ENCODE measurements at regions not wholly inside any gene's neighbourhood (a gene's known extent, or its start where the extent isn't known, plus 50 kb on each side); places are given as distances from the start of the nearest gene placed in this dataset.

DNA sequence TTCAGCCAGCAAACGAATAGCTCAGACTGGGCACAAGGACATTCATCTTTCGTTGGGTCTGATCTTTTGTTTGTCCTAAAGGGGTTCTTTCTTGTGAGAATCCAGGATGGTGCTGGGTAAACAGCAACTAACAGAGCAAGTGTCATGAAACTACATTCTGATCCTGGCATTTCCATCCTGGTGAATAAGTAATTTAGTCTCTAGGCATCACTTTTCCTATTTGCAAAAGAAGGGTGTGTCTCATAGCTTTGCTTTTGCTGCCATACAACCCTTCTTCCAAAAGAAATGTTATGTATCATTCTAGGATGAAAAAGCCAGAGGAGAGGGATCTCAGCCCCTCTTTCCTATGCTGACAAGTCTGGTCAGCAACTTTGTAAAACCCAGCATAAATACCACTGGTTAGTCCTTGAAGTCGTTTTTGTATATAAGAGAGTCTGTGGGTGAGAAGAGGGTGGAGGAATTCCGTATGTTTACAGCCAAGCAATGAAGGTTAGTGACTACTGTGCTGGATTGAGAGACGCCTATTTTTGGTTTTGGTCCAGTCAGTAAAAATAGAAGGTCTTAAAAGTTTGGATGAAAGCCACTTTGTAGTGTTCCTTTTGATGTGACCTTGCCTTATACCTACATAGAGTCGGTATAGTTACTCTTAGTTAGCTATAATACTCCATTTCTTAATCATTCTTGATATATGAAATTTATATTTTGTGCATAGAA is 88.4 kb upstream of the SLC25A13 start:
- DNase-seq (ENCODE audit: low read depth, low spot score), result no peak

DNA sequence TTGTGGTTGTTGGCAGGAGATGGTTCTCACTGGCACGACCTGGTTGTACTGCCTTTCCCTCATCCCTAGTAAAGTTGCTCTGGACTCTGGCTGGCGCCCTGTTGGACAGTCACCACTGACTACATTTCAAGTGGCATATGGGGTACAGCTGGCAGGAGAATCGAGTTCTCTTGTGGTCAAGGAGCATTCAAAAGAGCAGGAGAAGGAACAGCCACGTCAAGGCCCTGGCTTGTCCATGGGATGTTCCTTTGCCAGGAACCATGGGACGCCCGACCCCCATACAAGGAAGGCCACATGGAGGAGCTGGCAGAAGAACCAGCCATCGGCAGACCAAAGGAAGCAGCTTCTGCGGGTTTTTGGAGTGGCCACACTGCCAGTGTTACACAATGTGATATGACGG is 87.0 kb upstream of the SLC25A13 start:
- DNase-seq (ENCODE audit: low read depth, low spot score), result no peak

DNA sequence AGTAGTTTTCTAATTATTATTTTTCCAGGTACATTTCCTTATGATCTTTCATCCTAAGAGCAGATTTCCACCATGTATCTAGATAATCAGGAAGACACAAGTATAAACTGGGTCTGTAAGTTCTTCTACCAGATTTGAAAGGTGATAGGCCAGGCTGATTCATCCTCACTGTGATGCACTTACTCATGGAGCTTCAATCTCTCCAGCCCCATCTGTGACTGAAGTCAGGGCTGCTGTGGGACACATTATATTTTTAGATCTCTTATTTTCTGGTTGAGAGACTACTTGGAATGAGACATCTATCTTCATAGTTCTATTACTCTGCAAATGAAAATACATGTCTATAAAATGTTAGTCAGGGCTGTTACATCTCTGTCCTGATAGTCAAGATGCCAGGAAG is 85.5 kb upstream of the SLC25A13 start:
- no peak for DNase-seq (ENCODE audit: low read depth, low spot score)

DNA sequence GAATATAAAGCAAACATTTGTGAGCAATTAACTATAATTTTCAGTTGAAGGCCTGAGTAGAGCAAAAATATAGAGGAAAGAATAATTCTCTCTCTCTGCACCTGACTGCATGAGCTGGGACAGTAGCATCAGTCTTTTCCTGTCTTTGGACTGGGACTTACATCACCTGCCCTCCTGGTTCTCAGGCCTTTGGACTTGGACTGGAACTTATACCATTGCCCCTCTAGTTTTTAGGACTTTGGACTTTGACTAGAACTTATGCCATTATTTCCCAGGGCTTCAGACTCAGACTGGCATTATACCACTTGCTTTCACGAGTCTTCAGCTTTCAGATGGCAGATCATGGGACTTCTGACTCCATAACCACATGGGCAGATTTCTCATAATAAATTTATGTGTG is 81.0 kb upstream of the SLC25A13 start:
- DNase-seq (ENCODE audit: low read depth, low spot score), result no peak

DNA sequence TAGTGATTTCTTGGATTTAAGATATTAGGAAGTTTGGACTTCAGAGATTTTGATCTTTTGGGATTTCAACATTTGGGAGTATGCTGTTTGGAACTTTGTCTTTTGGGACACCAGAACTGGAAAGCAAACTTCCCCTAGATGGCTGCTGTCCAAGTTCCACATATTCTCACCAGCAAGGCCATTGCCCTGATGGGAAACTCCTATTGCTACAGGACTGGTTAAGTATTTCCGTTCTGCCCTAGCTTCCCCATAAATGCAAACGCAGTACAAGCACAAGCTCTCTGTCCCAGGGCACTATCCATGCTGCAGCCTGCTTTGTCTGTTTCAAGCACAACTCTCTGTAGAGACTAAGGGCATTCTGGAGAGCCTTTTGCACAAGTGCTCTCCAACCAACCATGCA is 79.3 kb upstream of the SLC25A13 start:
- no peak for DNase-seq (ENCODE audit: low read depth, low spot score)

DNA sequence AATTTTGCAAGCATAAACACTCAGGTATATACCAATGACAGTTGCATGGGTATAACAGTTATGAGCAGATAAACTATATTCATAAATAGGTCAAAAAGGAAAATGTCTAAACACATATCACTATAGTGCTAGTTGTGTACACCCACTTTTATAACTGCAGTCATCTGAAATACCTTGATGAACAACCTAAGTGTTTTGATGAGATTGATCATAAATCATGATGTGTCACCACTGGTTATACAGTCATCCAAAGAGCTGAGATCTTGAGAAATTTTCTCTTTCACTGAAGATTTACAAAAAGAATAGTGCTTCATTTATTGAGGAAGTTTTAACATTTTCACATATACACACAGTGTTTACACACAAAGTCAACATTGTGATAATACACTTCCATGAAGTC is 78.6 kb upstream of the SLC25A13 start:
- DNase-seq (ENCODE audit: low read depth, low spot score), result no peak

DNA sequence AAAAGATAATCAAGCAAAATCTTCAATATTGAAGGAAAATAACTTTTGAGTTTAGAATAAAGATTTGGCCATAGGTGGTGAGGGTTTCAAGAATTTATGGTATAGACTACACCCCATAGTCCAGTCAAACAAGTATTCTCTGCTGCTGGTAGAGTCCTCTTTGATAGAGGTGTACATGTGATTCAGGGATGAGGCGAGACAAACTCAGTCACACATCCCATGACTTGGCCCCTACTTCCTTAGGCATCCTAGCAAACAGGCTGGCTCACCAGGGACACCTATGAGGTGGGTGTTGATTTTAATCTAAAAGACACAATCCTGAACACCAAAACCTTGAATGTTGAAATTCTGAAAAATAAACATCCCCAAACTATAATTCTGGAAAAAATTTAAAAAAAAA is 78.1 kb upstream of the SLC25A13 start:
- no peak for DNase-seq (ENCODE audit: low read depth, low spot score)

DNA sequence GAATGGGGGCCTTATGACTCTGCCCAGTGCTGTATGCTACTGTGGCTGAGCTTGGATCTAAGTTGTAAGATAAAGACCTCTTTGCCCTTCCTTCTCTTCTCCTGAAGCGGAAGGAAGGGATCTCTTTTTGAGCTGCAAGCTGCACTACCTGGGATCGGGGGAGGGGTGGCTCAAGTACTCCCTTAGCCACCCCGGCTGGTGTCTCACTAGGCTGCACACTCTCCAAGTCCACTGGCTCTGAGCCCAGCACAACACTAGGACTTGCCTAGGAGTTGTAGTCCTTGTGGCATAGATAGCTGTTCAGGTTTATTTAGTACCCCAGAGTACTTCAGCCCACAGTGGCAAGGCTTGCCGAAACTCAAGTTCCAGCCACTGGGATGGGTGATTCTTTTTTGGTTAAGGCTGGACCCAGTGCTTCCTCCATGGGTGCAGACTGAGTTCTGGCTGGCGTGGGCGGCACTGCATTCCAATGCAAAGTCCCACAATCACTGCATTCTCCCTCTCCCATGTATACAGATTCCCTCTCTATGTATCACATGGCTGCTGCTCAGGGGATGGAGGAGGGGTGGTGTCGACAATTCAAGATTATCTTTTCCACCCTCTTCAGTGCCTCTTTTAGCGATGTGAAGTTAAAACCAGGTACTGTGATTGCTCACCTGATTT is 76.2 kb upstream of the SLC25A13 start:
- peak; percentile 10 for DNase-seq (ENCODE audit: low read depth, low spot score)

DNA sequence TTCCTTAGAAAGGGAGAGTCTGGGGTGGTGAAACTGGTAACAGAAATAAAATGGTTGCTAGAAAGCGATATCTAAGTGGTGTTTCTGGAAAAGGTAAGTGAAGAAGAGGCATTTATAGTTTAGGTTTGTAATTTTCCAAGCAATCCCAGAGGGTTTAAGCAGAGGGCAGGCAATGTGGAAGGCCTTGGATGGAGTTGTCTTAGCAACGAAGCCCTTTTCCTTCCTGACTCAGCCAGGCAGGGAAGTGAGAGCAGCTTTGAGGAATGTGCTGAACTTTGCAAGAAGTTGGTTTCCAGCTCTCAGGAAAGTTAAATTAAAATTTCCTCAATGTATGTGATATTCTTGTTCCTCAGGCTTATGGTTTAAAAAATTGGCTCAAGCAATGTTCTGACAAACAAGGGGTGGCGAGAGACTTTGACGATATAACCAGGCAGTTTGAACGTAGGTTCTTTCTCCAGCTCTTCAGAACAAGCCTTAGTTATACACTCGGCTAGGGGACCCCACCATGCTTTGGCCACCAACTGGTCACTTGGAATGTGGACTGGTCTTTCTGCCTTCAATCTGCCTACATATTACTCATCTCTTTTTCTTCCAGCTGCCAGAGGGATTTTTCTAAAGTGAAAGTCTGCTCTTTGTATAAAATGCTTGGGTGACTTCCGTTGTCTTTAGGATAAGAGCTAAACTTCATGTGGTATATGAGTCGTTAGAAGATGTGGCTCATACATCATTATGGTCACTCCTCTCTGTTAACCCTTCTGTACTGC is 66.9 kb upstream of the SLC25A13 start:
- peak; percentile 21 for DNase-seq (ENCODE audit: low read depth, low spot score)

DNA sequence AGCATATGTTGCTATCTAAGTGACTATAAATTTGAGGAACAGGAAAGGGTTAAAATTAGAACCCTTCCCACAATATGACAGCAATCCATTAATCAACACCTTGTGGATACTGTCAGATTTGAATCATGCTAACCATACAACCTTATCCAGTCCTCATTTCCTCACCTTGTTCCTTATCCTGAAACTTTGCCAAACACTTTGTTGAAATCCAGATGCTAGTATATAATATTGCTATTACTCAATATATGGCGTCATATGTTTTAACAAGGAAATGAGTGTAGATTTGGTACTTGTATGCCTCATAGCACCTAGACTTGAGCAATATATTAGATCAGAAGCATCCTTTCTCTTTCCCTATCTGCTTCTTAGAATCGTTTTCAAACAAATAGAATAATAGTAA is 66.3 kb upstream of the SLC25A13 start:
- no peak for DNase-seq (ENCODE audit: low read depth, low spot score)

DNA sequence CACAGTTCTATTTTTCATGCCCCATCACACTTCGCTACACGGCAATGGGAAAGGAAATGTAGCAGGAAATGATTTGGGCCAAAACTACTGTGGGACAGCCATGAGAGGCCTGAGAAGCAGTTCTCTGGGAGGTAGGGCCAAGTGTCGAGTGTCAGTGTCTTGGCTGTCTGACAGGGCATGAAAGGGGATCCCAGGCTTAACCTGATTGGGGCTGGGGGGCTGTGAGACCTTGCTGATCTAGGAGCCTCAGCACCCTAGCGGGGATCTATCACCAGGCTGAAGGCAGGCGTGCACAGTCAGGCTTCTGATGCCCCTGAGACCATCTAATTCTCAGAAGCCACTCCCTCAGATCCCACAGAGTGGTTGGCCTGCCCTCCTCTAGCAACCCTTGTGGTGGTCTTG is 58.2 kb upstream of the SLC25A13 start:
- no peak for DNase-seq (ENCODE audit: low read depth, low spot score)

DNA sequence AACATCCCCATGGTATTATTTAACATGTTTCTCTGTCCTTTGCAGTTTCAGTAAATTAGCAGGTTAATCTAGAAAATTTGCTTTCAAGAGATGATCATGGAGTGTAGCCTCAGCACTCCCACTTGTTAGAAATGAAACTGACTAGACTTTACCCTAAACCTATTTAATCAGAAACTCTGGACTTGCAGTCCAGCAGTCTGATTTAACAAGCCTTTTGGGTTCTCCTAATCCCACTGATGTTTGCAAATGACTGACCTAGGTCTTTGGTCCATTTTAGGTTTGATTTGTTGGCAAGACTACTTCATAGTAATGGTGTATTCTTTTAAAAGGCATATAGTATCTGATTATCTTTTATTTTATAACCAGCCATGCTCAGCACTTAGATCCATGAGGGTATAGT is 55.5 kb upstream of the SLC25A13 start:
- no peak for DNase-seq (ENCODE audit: low read depth, low spot score)
